SK-N-SH treated with all-trans-retinoic acid at 6 μM for 48 hours (cell line): ENCODE measurements at regions not wholly inside any gene's neighbourhood (a gene's known extent, or its start where the extent isn't known, plus 50 kb on each side); places are given as distances from the start of the nearest gene placed in this dataset.

Experiments used
- ATAC-seq: fragments of 200-7000 bp; cut with Tn5 transposase; 3 replicates; pipeline ENCODE4 v1.9.1; 2020; ENCODE audit warnings: mild to moderate bottlenecking, moderate library complexity
- ARNTL ChIP-seq: fragments of 450-650 bp; formaldehyde crosslinking; IDR thresholded peaks from 2 replicates; pipeline ENCODE4 v1.5.0; 2020; ENCODE audit warnings: low read depth, mild to moderate bottlenecking, moderate library complexity, borderline replicate concordance
- BACH2 ChIP-seq: fragments of 250-450 bp; sonication (Bioruptor Pico); IDR thresholded peaks from 2 replicates; pipeline ENCODE4 v1.9.0; 2021; ENCODE audit warnings: mild to moderate bottlenecking, borderline replicate concordance
- CREB5 ChIP-seq: fragments of 250-450 bp; sonication (Bioruptor Pico); IDR thresholded peaks from 2 replicates; pipeline ENCODE4 v1.5.1; 2020; ENCODE audit warnings: low read depth, mild to moderate bottlenecking, moderate library complexity
- ESRRG ChIP-seq: fragments of 250-450 bp; sonication (Bioruptor Pico); IDR thresholded peaks from 2 replicates; pipeline ENCODE4 v1.6.1; 2021; ENCODE audit warnings: mild to moderate bottlenecking
- GLIS3 ChIP-seq: fragments of 250-450 bp; sonication (Bioruptor Pico); IDR thresholded peaks from 2 replicates; pipeline ENCODE4 v1.5.0; 2020; ENCODE audit warnings: mild to moderate bottlenecking, moderate library complexity
- ISL1 ChIP-seq: fragments of 250-450 bp; sonication (Bioruptor Pico); IDR thresholded peaks from 2 replicates; pipeline ENCODE4 v2.1.2; 2022; ENCODE audit warnings: mild to moderate bottlenecking, moderate library complexity
- OSR1 ChIP-seq: fragments of 250-450 bp; sonication (Bioruptor Pico); IDR thresholded peaks from 2 replicates; pipeline ENCODE4 v1.8.0; 2022; ENCODE audit warnings: moderate library complexity, mild to moderate bottlenecking, inconsistent platforms
- PPARA ChIP-seq: fragments of 250-450 bp; sonication (Bioruptor Pico); IDR thresholded peaks from 2 replicates; pipeline ENCODE4 v1.5.0; 2020; ENCODE audit warnings: mild to moderate bottlenecking, borderline replicate concordance
- RARB ChIP-seq: fragments of 250-450 bp; sonication (Bioruptor Pico); IDR thresholded peaks from 2 replicates; pipeline ENCODE4 v1.8.0; 2021; ENCODE audit warnings: mild to moderate bottlenecking, moderate library complexity
- SNAI2 ChIP-seq: fragments of 250-450 bp; sonication (Bioruptor Pico); IDR thresholded peaks from 2 replicates; pipeline ENCODE4 v1.5.0; 2020; ENCODE audit warnings: mild to moderate bottlenecking, moderate library complexity
- TCF4 ChIP-seq: fragments of 250-450 bp; sonication (Bioruptor Pico); IDR thresholded peaks from 2 replicates; pipeline ENCODE4 v1.8.0; 2021; ENCODE audit warnings: mild to moderate bottlenecking, moderate library complexity, borderline replicate concordance
- TOX ChIP-seq: fragments of 250-450 bp; sonication (Bioruptor Pico); IDR thresholded peaks from 2 replicates; pipeline ENCODE4 v1.8.0; 2021; ENCODE audit warnings: mild to moderate bottlenecking, moderate library complexity, borderline replicate concordance
- TSHZ2 ChIP-seq: fragments of 250-450 bp; sonication (Bioruptor Pico); IDR thresholded peaks from 2 replicates; pipeline ENCODE4 v1.5.0; 2020; ENCODE audit warnings: mild to moderate bottlenecking, moderate library complexity
- ZFP3 ChIP-seq: fragments of 250-450 bp; sonication (Bioruptor Pico); IDR thresholded peaks from 2 replicates; pipeline ENCODE4 v1.5.0; 2020; ENCODE audit warnings: mild to moderate bottlenecking, moderate library complexity
- ZFP30 ChIP-seq: fragments of 450-650 bp; formaldehyde crosslinking; IDR thresholded peaks from 2 replicates; pipeline ENCODE4 v1.5.0; 2022; ENCODE audit warnings: mild to moderate bottlenecking, moderate library complexity
- ZNF565 ChIP-seq: fragments of 450-650 bp; formaldehyde crosslinking; conservative IDR thresholded peaks from 2 replicates; pipeline ENCODE4 v1.5.0; 2020; ENCODE audit warnings: low read depth, mild to moderate bottlenecking, moderate library complexity
- ZNF70 ChIP-seq: fragments of 450-650 bp; formaldehyde crosslinking; IDR thresholded peaks from 2 replicates; pipeline ENCODE4 v1.5.0; 2020; ENCODE audit warnings: mild to moderate bottlenecking, moderate library complexity
- ZNF8 ChIP-seq: fragments of 450-650 bp; formaldehyde crosslinking; IDR thresholded peaks from 2 replicates; pipeline ENCODE4 v1.5.0; 2020; ENCODE audit warnings: mild to moderate bottlenecking, moderate library complexity
- TF ChIP-seq, protein P1 (sequence below): fragments of 250-450 bp; sonication (Bioruptor Pico); IDR thresholded peaks from 2 replicates; pipeline ENCODE4 v1.5.1; 2021; ENCODE audit warnings: mild to moderate bottlenecking, moderate library complexity
- TF ChIP-seq, protein P2 (sequence below): fragments of 250-450 bp; sonication (Bioruptor Pico); IDR thresholded peaks from 2 replicates; pipeline ENCODE4 v1.8.0; 2021; ENCODE audit warnings: low read depth, mild to moderate bottlenecking, moderate library complexity, borderline replicate concordance

GRCh38 chr6:169118346-169118830 lies 135.3 kb downstream of the THBS2 start:
- ATAC-seq = no peak
- TF ChIP-seq RARB (CRISPR knock-in tag) (no peak), TOX (CRISPR knock-in tag) (no peak), ARNTL (CRISPR knock-in tag) (no peak), BACH2 (CRISPR knock-in tag) (no peak), CREB5 (CRISPR knock-in tag) (no peak), ZFP30 (no peak), OSR1 (CRISPR knock-in tag) (no peak), ISL1 (CRISPR knock-in tag) (no peak), ZNF70 (CRISPR knock-in tag) (no peak), TSHZ2 (CRISPR knock-in tag) (no peak), ZNF8 (CRISPR knock-in tag) (no peak), ZNF565 (no peak), GLIS3 (CRISPR knock-in tag) (no peak), ZFP3 (no peak)
- TF ChIP-seq, protein P1, sequence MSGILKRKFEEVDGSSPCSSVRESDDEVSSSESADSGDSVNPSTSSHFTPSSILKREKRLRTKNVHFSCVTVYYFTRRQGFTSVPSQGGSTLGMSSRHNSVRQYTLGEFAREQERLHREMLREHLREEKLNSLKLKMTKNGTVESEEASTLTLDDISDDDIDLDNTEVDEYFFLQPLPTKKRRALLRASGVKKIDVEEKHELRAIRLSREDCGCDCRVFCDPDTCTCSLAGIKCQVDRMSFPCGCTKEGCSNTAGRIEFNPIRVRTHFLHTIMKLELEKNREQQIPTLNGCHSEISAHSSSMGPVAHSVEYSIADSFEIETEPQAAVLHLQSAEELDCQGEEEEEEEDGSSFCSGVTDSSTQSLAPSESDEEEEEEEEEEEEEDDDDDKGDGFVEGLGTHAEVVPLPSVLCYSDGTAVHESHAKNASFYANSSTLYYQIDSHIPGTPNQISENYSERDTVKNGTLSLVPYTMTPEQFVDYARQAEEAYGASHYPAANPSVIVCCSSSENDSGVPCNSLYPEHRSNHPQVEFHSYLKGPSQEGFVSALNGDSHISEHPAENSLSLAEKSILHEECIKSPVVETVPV = no peak
- TF ChIP-seq, protein P2, sequence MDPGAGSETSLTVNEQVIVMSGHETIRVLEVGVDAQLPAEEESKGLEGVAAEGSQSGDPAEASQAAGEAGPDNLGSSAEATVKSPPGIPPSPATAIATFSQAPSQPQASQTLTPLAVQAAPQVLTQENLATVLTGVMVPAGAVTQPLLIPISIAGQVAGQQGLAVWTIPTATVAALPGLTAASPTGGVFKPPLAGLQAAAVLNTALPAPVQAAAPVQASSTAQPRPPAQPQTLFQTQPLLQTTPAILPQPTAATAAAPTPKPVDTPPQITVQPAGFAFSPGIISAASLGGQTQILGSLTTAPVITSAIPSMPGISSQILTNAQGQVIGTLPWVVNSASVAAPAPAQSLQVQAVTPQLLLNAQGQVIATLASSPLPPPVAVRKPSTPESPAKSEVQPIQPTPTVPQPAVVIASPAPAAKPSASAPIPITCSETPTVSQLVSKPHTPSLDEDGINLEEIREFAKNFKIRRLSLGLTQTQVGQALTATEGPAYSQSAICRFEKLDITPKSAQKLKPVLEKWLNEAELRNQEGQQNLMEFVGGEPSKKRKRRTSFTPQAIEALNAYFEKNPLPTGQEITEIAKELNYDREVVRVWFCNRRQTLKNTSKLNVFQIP (CRISPR knock-in tag) = no peak
- TF ChIP-seq, all 23 proteins: peak for 0

GRCh38 chr6:169117663-169118062 lies 136.0 kb downstream of the THBS2 start:
- TF ChIP-seq ZNF565 = no peak
- TF ChIP-seq, protein P2 (CRISPR knock-in tag) = no peak
- no peak for TF ChIP-seq ZNF8 (CRISPR knock-in tag)
- no peak for TF ChIP-seq CREB5 (CRISPR knock-in tag)
- TF ChIP-seq TCF4 (CRISPR knock-in tag) = no peak
- TF ChIP-seq GLIS3 (CRISPR knock-in tag) = no peak
- TF ChIP-seq OSR1 (CRISPR knock-in tag) = no peak
- TF ChIP-seq TSHZ2 (CRISPR knock-in tag) = no peak
- TF ChIP-seq PPARA (CRISPR knock-in tag) = no peak
- no peak for TF ChIP-seq SNAI2 (CRISPR knock-in tag)
- TF ChIP-seq, protein P1 = no peak
- TF ChIP-seq RARB (CRISPR knock-in tag) = no peak
- TF ChIP-seq ESRRG (CRISPR knock-in tag) = no peak

More at GRCh38 chr6:169117663-169118062, 136.0 kb downstream of the THBS2 start:
- ATAC-seq = no peak
